ENCODE measurements at regions not wholly inside any gene's neighbourhood (a gene's known extent, or its start where the extent isn't known, plus 50 kb on each side); places are given as distances from the start of the nearest gene placed in this dataset.
A peak's percentile ranks its signal among the peaks of the same experiment; 100 is the strongest.
"Not testable (repeated sequence)": the region's sequence is repeated elsewhere in the genome, so short reads cannot be mapped to it uniquely, and the experiment has no call there.

DNA sequence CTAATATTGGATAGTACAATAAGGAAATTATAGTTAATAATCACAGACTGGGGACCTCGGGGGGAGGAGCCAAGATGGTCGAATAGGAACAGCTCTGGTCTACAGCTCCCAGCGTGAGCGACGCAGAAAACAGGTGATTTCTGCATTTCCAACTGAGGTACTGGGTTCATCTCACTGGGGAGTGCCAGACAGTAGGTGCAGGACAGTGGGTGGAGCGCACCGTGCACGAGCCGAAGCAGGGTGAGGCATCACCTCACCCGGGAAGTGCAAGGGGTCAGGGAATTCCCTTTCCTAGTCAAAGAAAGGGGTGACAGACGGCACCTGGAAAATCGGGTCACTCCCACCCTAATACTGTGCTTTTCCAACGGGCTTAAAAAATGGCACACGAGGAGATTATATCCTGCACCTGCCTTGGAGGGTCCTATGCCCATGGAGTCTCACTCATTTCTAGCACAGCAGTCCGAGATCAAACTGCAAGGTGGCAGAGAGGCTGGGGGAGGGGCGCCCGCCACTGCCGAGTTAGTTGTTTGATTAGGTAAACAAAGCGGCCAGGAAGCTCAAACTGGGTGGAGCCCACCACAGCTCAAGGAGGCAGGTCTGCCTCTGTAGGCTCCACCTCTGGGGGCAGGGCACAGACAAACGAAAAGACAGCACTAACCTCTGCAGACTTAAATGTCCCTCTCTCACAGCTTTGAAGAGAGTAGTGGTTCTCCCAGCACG is 138.8 kb upstream of the BCL9 start:
- H3K27me3 ChIP-seq (ENCODE audit: control insufficient read depth in 5 of 5, insufficient read depth in 4 of 5, low read length in 5 of 5); H3K4me3 ChIP-seq (ENCODE audit: low read depth in 1 of 5, low read length in 5 of 5); H3K36me3 ChIP-seq (ENCODE audit: control insufficient read depth in 5 of 5, insufficient read depth in 5 of 5, low read length in 5 of 5); H3K9ac ChIP-seq (ENCODE audit: low read length in 5 of 5); H3K4me1 ChIP-seq (ENCODE audit: control insufficient read depth in 5 of 5, insufficient read depth in 5 of 5, low read length in 5 of 5); H3K9me3 ChIP-seq (ENCODE audit: control insufficient read depth in 5 of 5, low read length in 5 of 5); H3K27ac ChIP-seq (ENCODE audit: low read depth, low read length): not testable (repeated sequence)

DNA sequence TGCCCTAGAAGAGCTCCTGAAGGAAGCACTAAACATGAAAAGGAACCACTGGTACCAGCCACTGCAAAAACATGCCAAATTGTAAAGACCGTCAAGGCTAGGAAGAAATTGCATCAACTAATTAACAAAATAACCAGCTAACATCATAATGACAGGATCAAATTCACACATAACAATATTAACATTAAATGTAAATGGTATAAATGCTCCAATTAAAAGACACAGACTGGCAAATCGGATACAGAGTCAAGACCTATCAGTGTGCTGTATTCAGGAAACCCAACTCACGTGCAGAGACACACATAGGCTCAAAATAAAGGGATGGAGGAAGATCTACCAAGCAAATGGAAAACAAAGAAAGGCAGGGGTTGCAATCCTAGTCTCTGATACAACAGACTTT is 137.0 kb upstream of the BCL9 start:
- not testable (repeated sequence) for H3K36me3 ChIP-seq (ENCODE audit: control insufficient read depth in 5 of 5, insufficient read depth in 5 of 5, low read length in 5 of 5); H3K9ac ChIP-seq (ENCODE audit: low read length in 5 of 5); H3K9me3 ChIP-seq (ENCODE audit: control insufficient read depth in 5 of 5, low read length in 5 of 5); H3K27ac ChIP-seq (ENCODE audit: low read depth, low read length); H3K4me1 ChIP-seq (ENCODE audit: control insufficient read depth in 5 of 5, insufficient read depth in 5 of 5, low read length in 5 of 5); H3K4me3 ChIP-seq (ENCODE audit: low read depth in 1 of 5, low read length in 5 of 5); H3K27me3 ChIP-seq (ENCODE audit: control insufficient read depth in 5 of 5, insufficient read depth in 4 of 5, low read length in 5 of 5)

DNA sequence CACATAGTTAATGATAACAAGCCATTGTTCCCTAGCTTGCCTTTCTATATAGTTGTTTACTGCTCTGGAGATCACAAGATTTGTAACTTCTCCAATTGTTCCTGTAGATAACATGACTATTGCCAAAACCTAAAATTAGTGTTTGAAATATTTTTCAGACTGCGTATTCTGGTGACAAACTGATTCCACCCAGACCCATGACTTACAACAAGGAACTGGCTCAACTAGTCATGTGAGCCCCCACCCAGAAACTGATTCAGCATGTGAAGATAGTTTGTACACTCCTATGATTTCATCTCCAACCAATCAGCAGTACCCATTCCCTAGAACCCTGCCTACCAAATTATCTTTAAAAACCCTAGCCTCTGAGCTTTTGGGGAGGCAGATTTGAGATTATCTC is 131.4 kb upstream of the BCL9 start:
- Histone ChIP-seq H3K36me3 (ENCODE audit: control insufficient read depth in 5 of 5, insufficient read depth in 5 of 5, low read length in 5 of 5) (no peaks in the 10 kb centered on the region), H3K27ac (ENCODE audit: low read depth, low read length) (no peak overlapping the region), H3K9me3 (ENCODE audit: control insufficient read depth in 5 of 5, low read length in 5 of 5) (peaks cover 0 to 8% (median 5%) of the 10 kb centered on the region in 5 donors), H3K9ac (ENCODE audit: low read length in 5 of 5) (no peak overlapping the region), H3K4me1 (ENCODE audit: control insufficient read depth in 5 of 5, insufficient read depth in 5 of 5, low read length in 5 of 5) (no peaks in the 10 kb centered on the region), H3K4me3 (ENCODE audit: low read depth in 1 of 5, low read length in 5 of 5) (no peak overlapping the region), H3K27me3 (ENCODE audit: control insufficient read depth in 5 of 5, insufficient read depth in 4 of 5, low read length in 5 of 5) (no peaks in the 10 kb centered on the region)

DNA sequence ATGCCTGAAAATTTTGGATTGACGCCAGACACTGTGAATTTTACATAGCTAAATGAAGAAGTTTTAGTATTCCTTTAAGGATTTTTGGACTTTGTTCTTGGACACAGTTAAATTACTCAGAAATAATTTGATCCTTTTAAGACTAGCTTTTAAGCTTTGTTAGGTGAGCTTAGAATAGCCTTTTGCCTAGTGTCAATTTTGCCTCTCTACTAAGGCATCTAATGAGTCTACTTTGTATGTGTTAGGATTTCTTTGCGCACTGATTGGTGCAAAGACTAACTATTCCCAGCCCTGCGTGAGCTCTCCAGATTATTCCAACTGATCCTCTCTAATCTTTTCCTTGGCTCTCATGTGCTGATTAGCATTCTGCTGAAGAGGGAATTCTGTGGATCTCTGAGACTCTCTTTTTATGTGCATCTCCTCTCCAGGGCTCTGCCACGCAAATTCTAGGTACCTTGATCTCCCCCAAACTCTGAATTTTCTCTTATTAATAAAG is 128.1 kb upstream of the BCL9 start:
- no peak overlapping the region for H3K9ac ChIP-seq (ENCODE audit: low read length in 5 of 5)
- H3K36me3 ChIP-seq (ENCODE audit: control insufficient read depth in 5 of 5, insufficient read depth in 5 of 5, low read length in 5 of 5) = no peaks in the 10 kb centered on the region
- no peak overlapping the region for H3K27ac ChIP-seq (ENCODE audit: low read depth, low read length)

DNA sequence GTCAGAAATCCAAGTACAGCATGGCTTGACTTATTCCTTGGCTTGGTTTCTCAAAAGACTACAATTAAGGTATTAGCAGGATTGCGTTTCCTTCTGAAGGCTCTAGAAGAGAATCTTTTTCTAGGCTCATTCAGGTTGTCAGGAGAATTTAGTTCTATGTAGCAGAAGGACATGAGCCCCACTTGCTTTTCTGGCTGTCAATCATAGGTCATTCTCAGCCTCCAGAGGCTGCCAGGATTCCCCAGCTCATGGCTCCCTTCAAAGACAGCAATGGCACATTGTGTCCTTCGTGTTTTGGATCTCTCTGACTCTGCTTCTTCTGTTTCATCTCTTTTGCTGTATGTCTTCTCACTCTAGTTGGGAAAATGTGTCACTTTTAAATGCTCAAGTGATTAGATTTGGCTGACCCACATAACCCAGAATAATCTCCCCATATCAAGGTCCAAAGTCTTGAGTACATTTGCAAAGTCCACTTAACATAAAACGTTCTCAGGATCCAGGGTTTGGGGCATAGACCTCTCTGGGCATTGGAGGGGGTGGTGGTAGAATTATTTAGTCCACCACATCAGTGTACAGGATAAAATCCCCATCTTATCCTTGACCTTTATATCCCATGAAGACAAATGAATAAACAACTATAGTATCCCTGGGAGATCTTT is 126.7 kb upstream of the BCL9 start:
- Histone ChIP-seq H3K9me3 (ENCODE audit: control insufficient read depth in 5 of 5, low read length in 5 of 5) (peaks cover 0 to 8% (median 5%) of the 10 kb centered on the region in 5 donors), H3K9ac (ENCODE audit: low read length in 5 of 5) (no peak overlapping the region), H3K27me3 (ENCODE audit: control insufficient read depth in 5 of 5, insufficient read depth in 4 of 5, low read length in 5 of 5) (no peaks in the 10 kb centered on the region), H3K4me1 (ENCODE audit: control insufficient read depth in 5 of 5, insufficient read depth in 5 of 5, low read length in 5 of 5) (no peaks in the 10 kb centered on the region), H3K27ac (ENCODE audit: low read depth, low read length) (no peak overlapping the region), H3K36me3 (ENCODE audit: control insufficient read depth in 5 of 5, insufficient read depth in 5 of 5, low read length in 5 of 5) (no peaks in the 10 kb centered on the region), H3K4me3 (ENCODE audit: low read depth in 1 of 5, low read length in 5 of 5) (no peak overlapping the region)

More for the DNA sequence above, 128.1 kb upstream of the BCL9 start:
- no peak overlapping the region for H3K4me3 ChIP-seq (ENCODE audit: low read depth in 1 of 5, low read length in 5 of 5)
- H3K27me3 ChIP-seq (ENCODE audit: control insufficient read depth in 5 of 5, insufficient read depth in 4 of 5, low read length in 5 of 5) = no peaks in the 10 kb centered on the region
- H3K4me1 ChIP-seq (ENCODE audit: control insufficient read depth in 5 of 5, insufficient read depth in 5 of 5, low read length in 5 of 5) = no peaks in the 10 kb centered on the region
- peaks cover 0 to 8% (median 5%) of the 10 kb centered on the region in 5 donors for H3K9me3 ChIP-seq (ENCODE audit: control insufficient read depth in 5 of 5, low read length in 5 of 5)

DNA sequence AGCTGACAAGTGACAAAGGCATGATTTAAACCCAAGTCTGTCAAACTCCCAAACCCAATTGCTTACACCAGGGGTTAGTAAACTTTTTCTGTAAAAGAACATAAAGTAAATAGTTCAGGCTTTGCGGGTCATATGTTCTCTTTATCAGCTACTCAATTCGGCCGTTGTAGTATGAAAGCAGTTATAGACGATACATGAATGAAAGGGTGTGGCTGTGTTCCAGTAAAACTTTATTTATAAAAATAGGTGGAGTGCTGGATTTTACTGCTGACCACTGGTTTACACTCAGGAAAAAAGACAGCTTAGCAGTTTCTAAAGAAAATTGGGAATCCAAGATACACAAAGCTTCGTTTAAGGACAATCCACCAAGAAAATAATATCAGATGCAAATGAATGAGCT is 124.3 kb upstream of the BCL9 start:
- H3K9ac ChIP-seq (ENCODE audit: low read length in 5 of 5) = no peak overlapping the region
- no peaks in the 10 kb centered on the region for H3K36me3 ChIP-seq (ENCODE audit: control insufficient read depth in 5 of 5, insufficient read depth in 5 of 5, low read length in 5 of 5)
- H3K9me3 ChIP-seq (ENCODE audit: control insufficient read depth in 5 of 5, low read length in 5 of 5) = peaks cover 0 to 4% (median 0%) of the 10 kb centered on the region in 5 donors
- no peak overlapping the region for H3K4me3 ChIP-seq (ENCODE audit: low read depth in 1 of 5, low read length in 5 of 5)
- peaks cover 0 to 4% (median 0%) of the 10 kb centered on the region in 5 donors for H3K27me3 ChIP-seq (ENCODE audit: control insufficient read depth in 5 of 5, insufficient read depth in 4 of 5, low read length in 5 of 5)
- H3K27ac ChIP-seq (ENCODE audit: low read depth, low read length) = no peak overlapping the region
- H3K4me1 ChIP-seq (ENCODE audit: control insufficient read depth in 5 of 5, insufficient read depth in 5 of 5, low read length in 5 of 5) = no peaks in the 10 kb centered on the region

DNA sequence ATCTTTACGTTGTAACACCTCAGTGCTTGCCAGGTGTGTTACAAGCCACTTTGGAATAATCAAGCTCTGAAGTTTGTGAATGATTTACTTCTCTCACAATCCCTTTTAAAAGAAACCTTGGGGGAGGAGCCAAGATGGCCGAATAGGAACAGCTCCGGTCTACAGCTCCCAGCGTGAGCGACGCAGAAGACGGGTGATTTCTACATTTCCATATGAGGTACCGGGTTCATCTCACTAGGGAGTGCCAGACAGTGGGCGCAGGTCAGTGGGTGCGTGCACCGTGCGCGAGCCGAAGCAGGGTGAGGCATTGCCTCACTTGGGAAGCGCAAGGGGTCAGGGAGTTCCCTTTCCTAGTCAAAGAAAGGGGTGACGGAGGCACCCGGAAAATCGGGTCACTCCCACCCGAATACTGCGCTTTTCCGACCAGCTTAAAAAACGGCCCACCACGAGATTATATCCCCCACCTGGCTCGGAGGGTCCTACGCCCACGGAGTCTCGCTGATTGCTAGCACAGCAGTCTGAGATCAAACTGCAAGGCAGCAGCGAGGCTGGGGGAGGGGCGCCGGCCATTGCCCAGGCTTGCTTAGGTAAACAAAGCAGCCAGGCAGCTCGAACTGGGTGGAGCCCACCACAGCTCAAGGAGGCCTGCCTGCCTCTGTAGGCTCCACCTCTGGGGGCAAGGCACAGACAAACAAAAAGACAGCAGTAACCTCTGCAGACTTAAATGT is 118.0 kb upstream of the BCL9 start:
- not testable (repeated sequence) for H3K27me3 ChIP-seq (ENCODE audit: control insufficient read depth in 5 of 5, insufficient read depth in 4 of 5, low read length in 5 of 5); H3K36me3 ChIP-seq (ENCODE audit: control insufficient read depth in 5 of 5, insufficient read depth in 5 of 5, low read length in 5 of 5); H3K9ac ChIP-seq (ENCODE audit: low read length in 5 of 5); H3K4me3 ChIP-seq (ENCODE audit: low read depth in 1 of 5, low read length in 5 of 5); H3K27ac ChIP-seq (ENCODE audit: low read depth, low read length); H3K9me3 ChIP-seq (ENCODE audit: control insufficient read depth in 5 of 5, low read length in 5 of 5); H3K4me1 ChIP-seq (ENCODE audit: control insufficient read depth in 5 of 5, insufficient read depth in 5 of 5, low read length in 5 of 5)

DNA sequence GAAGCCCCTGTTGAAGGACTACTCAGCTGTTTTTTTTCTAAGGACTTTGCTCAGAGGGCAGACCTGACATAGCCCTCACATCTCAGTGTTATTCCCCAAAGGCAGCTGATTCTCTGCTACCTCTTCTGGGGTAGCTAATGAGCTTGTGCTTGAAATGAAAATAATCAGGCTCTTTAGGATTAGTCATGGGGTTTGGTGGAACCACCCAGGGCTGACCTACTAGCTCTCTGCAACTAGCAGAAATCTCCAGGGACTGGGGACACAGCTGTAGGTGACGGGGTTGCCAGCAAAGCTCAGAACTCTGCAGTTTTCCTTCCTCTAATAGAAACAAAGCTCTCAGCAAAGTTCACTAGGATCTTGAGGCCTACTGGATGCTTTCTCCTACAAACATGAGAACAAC is 106.4 kb upstream of the BCL9 start:
- Histone ChIP-seq H3K4me1 (ENCODE audit: control insufficient read depth in 5 of 5, insufficient read depth in 5 of 5, low read length in 5 of 5) (peaks cover 0 to 5% (median 0%) of the 10 kb centered on the region in 5 donors), H3K27me3 (ENCODE audit: control insufficient read depth in 5 of 5, insufficient read depth in 4 of 5, low read length in 5 of 5) (no peaks in the 10 kb centered on the region), H3K4me3 (ENCODE audit: low read depth in 1 of 5, low read length in 5 of 5) (no peak overlapping the region), H3K36me3 (ENCODE audit: control insufficient read depth in 5 of 5, insufficient read depth in 5 of 5, low read length in 5 of 5) (no peaks in the 10 kb centered on the region), H3K9ac (ENCODE audit: low read length in 5 of 5) (no peak overlapping the region), H3K27ac (ENCODE audit: low read depth, low read length) (no peak overlapping the region), H3K9me3 (ENCODE audit: control insufficient read depth in 5 of 5, low read length in 5 of 5) (no peaks in the 10 kb centered on the region)

DNA sequence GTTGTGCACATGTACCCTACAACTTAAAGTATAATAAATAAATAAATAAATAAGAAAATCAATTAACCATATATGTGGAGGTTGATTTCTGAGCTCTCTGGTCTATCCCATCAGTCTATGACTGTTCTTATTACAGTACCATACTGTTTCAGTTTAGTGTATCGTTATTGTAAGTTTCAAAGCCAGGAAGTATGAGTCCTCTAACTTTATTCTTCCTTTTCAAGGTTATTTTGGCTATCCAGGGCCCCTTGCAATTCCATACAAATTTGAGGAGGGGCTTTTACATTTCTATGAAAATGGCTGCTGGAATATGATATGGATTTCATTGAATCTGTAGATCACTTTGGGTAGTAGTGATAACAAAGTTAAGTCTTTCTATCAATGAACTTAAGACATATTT is 96.9 kb upstream of the BCL9 start:
- Histone ChIP-seq H3K9me3 (ENCODE audit: control insufficient read depth in 5 of 5, low read length in 5 of 5) (peaks cover 6 to 24% (median 20%) of the 10 kb centered on the region in 5 donors), H3K27ac (ENCODE audit: low read depth, low read length) (no peak overlapping the region), H3K27me3 (ENCODE audit: control insufficient read depth in 5 of 5, insufficient read depth in 4 of 5, low read length in 5 of 5) (no peaks in the 10 kb centered on the region), H3K9ac (ENCODE audit: low read length in 5 of 5) (no peak overlapping the region), H3K4me3 (ENCODE audit: low read depth in 1 of 5, low read length in 5 of 5) (peak overlapping the region in 1 of 5 donors; percentile 20), H3K36me3 (ENCODE audit: control insufficient read depth in 5 of 5, insufficient read depth in 5 of 5, low read length in 5 of 5) (no peaks in the 10 kb centered on the region), H3K4me1 (ENCODE audit: control insufficient read depth in 5 of 5, insufficient read depth in 5 of 5, low read length in 5 of 5) (no peaks in the 10 kb centered on the region)

DNA sequence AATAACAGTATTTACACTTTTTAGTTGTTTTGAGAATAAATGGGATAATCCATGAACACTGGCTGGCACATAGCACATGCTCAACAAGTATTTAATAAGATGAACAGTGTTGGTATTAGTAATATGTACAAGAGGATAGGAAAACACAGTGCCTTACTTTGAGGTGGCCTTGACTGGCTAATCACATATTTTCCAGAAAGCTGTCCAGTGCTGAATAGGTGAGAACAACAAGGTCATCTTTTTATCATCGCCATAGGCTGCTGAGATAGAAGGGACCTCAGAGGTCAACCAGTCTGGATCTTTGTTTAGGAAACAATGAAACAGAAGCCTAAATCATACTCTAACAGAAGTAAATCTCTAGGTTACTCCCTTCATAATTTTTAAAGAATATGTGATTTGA is 89.7 kb upstream of the BCL9 start:
- Histone ChIP-seq H3K9me3 (ENCODE audit: control insufficient read depth in 5 of 5, low read length in 5 of 5) (peaks cover 0 to 11% (median 4%) of the 10 kb centered on the region in 5 donors), H3K36me3 (ENCODE audit: control insufficient read depth in 5 of 5, insufficient read depth in 5 of 5, low read length in 5 of 5) (no peaks in the 10 kb centered on the region), H3K27me3 (ENCODE audit: control insufficient read depth in 5 of 5, insufficient read depth in 4 of 5, low read length in 5 of 5) (no peaks in the 10 kb centered on the region), H3K4me1 (ENCODE audit: control insufficient read depth in 5 of 5, insufficient read depth in 5 of 5, low read length in 5 of 5) (no peaks in the 10 kb centered on the region), H3K9ac (ENCODE audit: low read length in 5 of 5) (no peak overlapping the region), H3K27ac (ENCODE audit: low read depth, low read length) (no peak overlapping the region), H3K4me3 (ENCODE audit: low read depth in 1 of 5, low read length in 5 of 5) (no peak overlapping the region)
